ENCODE measurements at regions not wholly inside any gene's neighbourhood (a gene's known extent, or its start where the extent isn't known, plus 50 kb on each side); places are given as distances from the start of the nearest gene placed in this dataset.

GRCh38 chr17:79517827-79518584, 92.8 kb downstream of the RBFOX3 start:
- no peak for TF ChIP-seq GATA3 (IDR thresholded peaks at IDR 0.05; ENCODE audit: low read depth, low read length)
- TF ChIP-seq GATA2 (IDR thresholded peaks at IDR 0.05; ENCODE audit: low read depth, low read length): peak; percentile 72

All from SH-SY5Y (cell line).